GM23338 (cell line): ENCODE measurements at regions not wholly inside any gene's neighbourhood (a gene's known extent, or its start where the extent isn't known, plus 50 kb on each side); places are given as distances from the start of the nearest gene placed in this dataset.
A peak's percentile ranks its signal among the peaks of the same experiment; 100 is the strongest.

Experiments
- CREB1 ChIP-seq: fragments of 250-450 bp; sonication (Bioruptor Pico); IDR thresholded peaks from 2 replicates; pipeline ENCODE4 v1.5.0; 2020; ENCODE audit warnings: low read depth, mild to moderate bottlenecking, moderate library complexity
- CTCF ChIP-seq, 2 experiments: fragments of 200-600 bp in 1 of 2; sonication (generic) in 1 of 2; conservative IDR thresholded peaks; 2 replicates each; pipeline versions ENCODE4 v1.5.1 to v1.6.1; 2016 to 2017; ENCODE audit warnings: antibody characterized with exemption in 2 of 2, low read depth in 2 of 2, mild to moderate bottlenecking in 2 of 2, moderate library complexity in 1 of 2
- ETS1 ChIP-seq: IDR thresholded peaks from 2 replicates; pipeline ENCODE4 v1.6.1; 2016; ENCODE audit warnings: antibody characterized with exemption
- EZH2 ChIP-seq: fragments of 200-600 bp; sonication (generic); IDR thresholded peaks from one replicate; pipeline ENCODE4 v1.8.0; 2017; ENCODE audit warnings: antibody characterized with exemption, mild to moderate bottlenecking, low read depth; ENCODE audit not compliant: unreplicated experiment
- EZH2phosphoT487 ChIP-seq: fragments of 200-600 bp; sonication (generic); IDR thresholded peaks from one replicate; pipeline ENCODE4 v1.8.1; 2018; ENCODE audit warnings: antibody characterized with exemption; ENCODE audit not compliant: unreplicated experiment
- JUNB ChIP-seq: IDR thresholded peaks from one replicate; pipeline ENCODE4 v1.6.1; 2016; ENCODE audit warnings: antibody characterized with exemption; ENCODE audit not compliant: unreplicated experiment
- NANOG ChIP-seq: IDR thresholded peaks from 2 replicates; pipeline ENCODE4 v1.6.1; 2016; ENCODE audit warnings: antibody characterized with exemption, borderline replicate concordance
- POLR2AphosphoS5 ChIP-seq: IDR thresholded peaks from 2 replicates; pipeline ENCODE4 v1.6.1; 2016; ENCODE audit warnings: antibody characterized with exemption, low read depth
- REST ChIP-seq: IDR thresholded peaks from one replicate; pipeline ENCODE4 v1.6.1; 2018; ENCODE audit warnings: antibody characterized with exemption; ENCODE audit not compliant: unreplicated experiment
- ZNF114 ChIP-seq: fragments of 250-450 bp; sonication (Bioruptor Pico); IDR thresholded peaks from 2 replicates; pipeline ENCODE4 v1.5.0; 2020; ENCODE audit warnings: mild to moderate bottlenecking, moderate library complexity
- ZNF331 ChIP-seq: fragments of 250-450 bp; sonication (Bioruptor Pico); IDR thresholded peaks from 2 replicates; pipeline ENCODE4 v1.5.0; 2020; ENCODE audit warnings: low read depth, mild to moderate bottlenecking, moderate library complexity
- ZNF462 ChIP-seq: fragments of 250-450 bp; sonication (Bioruptor Pico); IDR thresholded peaks from 2 replicates; pipeline ENCODE4 v1.5.0; 2020; ENCODE audit warnings: mild to moderate bottlenecking, moderate library complexity

GRCh38 chr1:96464066-96464465 is 257.5 kb upstream of the PTBP2 start:
- TF ChIP-seq CTCF (conservative IDR thresholded peaks at IDR 0.05; ENCODE audit: low read depth in 2 of 2) (no peak), EZH2 (no peak), EZH2phosphoT487 (no peak), ZNF462 (CRISPR knock-in tag) (no peak), REST (no peak), JUNB (no peak), POLR2AphosphoS5 (no peak), CREB1 (no peak), ZNF114 (no peak), NANOG (peak; percentile 53; the same call in 1 of the 2 replicates), ETS1 (no peak), ZNF331 (CRISPR knock-in tag) (no peak)
